Spleen (tissue), 7 donors: ENCODE measurements at regions not wholly inside any gene's neighbourhood (a gene's known extent, or its start where the extent isn't known, plus 50 kb on each side); places are given as distances from the start of the nearest gene placed in this dataset.

Experiments
- POLR2A ChIP-seq, 3 donors: fragments of 450-650 bp; IDR thresholded peaks; one replicate each; pipeline ENCODE4 v1.5.1; 2017; ENCODE audit warnings: antibody characterized with exemption in 3 of 3, mild to moderate bottlenecking in 1 of 3
- POLR2AphosphoS5 ChIP-seq, 3 donors: sonication (generic); formaldehyde crosslinking; IDR thresholded peaks; one replicate each; pipeline ENCODE4 v1.5.1; 2017; ENCODE audit warnings: antibody characterized with exemption in 3 of 3
- TF ChIP-seq, protein P1 (sequence below), 11 experiments: fragments of 200-600 bp in 7 of 11; fragments of 450-650 bp in 4 of 11; sonication (generic) in 4 of 11; IDR thresholded peaks in 8 of 11; conservative IDR thresholded peaks in 3 of 11; 1 replicate in 7 of 11; 2 replicates in 4 of 11; pipeline versions ENCODE4 v1.4.0 to v1.8.0; 2016 to 2021; ENCODE audit warnings: antibody characterized with exemption in 11 of 11, inconsistent platforms in 4 of 11, mild to moderate bottlenecking in 1 of 11
- donor health status: DM: no; HTN: no; CAD: no; lungs with moderate emphysema.
- donor health status: DM: no; HTN: no; CAD: no.
- donor health status: DM: no; HTN: no; CAD: no.

DNA sequence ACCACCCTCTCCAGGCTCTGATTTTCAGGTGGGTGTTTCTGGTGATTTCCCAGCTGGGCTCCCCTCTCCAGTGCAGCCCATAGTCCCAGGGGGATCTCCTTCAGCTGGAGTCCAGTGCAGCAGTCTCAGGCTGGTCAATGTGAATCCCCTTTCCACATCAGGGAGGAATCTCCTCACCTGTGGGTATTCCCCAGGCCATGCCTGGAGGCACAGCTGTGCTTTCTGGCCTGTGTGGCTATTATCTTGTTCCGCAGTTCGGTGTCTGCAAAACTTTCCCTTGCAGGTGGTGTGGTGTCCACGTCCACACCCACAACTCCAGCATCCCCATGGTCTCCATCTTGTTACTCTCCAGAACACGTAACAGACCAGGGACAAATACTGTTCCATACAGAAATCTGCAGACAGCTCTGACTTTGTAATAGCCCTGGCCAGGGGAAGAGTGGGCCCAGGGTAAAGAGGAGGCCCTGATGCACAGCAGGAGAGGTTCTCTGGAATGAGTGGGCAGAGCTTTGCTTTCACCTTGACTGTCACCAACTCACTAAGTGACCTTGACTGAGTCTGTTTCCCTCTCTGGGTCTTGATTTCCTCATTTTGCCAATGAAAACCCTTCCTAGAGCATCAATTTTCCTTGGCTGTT lies 183.2 kb downstream of the CSNK2A3 start:
- TF ChIP-seq POLR2A (IDR thresholded peaks at IDR 0.05): no peak
- TF ChIP-seq, protein P1, sequence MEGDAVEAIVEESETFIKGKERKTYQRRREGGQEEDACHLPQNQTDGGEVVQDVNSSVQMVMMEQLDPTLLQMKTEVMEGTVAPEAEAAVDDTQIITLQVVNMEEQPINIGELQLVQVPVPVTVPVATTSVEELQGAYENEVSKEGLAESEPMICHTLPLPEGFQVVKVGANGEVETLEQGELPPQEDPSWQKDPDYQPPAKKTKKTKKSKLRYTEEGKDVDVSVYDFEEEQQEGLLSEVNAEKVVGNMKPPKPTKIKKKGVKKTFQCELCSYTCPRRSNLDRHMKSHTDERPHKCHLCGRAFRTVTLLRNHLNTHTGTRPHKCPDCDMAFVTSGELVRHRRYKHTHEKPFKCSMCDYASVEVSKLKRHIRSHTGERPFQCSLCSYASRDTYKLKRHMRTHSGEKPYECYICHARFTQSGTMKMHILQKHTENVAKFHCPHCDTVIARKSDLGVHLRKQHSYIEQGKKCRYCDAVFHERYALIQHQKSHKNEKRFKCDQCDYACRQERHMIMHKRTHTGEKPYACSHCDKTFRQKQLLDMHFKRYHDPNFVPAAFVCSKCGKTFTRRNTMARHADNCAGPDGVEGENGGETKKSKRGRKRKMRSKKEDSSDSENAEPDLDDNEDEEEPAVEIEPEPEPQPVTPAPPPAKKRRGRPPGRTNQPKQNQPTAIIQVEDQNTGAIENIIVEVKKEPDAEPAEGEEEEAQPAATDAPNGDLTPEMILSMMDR (IDR thresholded peaks at IDR 0.05 in 8 of 11, conservative IDR thresholded peaks at IDR 0.05 in 3 of 11): no peak
- TF ChIP-seq POLR2AphosphoS5 (IDR thresholded peaks at IDR 0.05): no peak
